ENCODE measurements at regions not wholly inside any gene's neighbourhood (a gene's known extent, or its start where the extent isn't known, plus 50 kb on each side); places are given as distances from the start of the nearest gene placed in this dataset.

- no peak for DNase-seq
Measured at GRCh38 chr20:34163307-34163706, 51.3 kb upstream of the EIF2S2 start.

GRCh38 chr20:34164381-34164984 is 52.4 kb upstream of the EIF2S2 start:
- DNase-seq, result no peak

DNA sequence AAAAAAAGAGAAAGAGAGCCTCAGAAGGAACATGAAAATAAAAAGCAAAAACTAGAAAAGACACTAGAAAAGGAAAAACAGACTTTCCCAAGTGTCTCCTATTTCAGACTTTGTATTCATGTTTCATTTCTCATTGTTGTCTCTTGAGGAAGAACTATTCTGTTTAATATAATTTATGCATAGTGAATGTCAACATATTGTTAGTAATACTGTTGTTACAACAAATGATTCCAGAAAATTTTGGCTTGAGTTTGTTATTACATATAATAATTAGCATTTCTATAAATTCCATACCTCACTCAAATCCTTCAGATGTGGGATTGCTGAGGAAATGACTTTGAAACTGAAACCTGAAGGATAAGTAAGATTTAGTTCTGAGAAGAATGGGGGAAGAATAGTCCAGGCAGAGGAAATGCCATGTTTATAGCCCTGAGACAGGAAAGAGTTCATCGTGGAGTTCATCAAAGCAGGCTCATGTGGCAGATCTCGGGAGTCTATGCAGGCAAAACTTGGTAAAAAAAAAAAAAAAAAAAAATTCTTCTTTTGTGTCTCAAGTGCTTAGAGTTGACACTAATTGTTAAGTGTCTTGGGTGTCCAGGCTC is 53.1 kb upstream of the EIF2S2 start:
- no peak for DNase-seq

DNA sequence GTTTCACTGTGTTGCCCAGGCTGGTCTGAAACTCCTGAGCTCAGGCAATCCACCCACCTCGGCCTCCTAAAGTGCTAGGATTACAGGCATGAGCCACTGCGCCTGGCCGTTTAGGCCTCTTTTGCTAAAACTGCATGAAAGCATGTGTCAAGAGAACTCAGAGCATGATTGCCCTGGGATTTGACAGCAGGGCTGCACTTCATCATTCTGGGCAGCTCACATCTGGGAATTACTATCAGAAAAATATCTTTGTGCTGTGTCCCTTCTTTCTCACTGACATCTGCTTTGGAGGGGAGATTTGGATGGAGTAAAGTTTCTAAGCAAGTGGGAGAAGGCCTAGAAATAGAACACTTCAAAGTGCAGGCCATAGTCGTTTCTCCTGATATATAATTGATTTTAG is 59.6 kb upstream of the EIF2S2 start:
- no peak for DNase-seq

- DNase-seq, result no peak
Measured at GRCh38 chr20:34172926-34173325, 60.9 kb upstream of the EIF2S2 start.

GRCh38 chr20:34175079-34175478 is 63.0 kb upstream of the EIF2S2 start:
- no peak for DNase-seq

- DNase-seq, result no peak
Measured at GRCh38 chr20:34175879-34176278, 63.8 kb upstream of the EIF2S2 start.

DNA sequence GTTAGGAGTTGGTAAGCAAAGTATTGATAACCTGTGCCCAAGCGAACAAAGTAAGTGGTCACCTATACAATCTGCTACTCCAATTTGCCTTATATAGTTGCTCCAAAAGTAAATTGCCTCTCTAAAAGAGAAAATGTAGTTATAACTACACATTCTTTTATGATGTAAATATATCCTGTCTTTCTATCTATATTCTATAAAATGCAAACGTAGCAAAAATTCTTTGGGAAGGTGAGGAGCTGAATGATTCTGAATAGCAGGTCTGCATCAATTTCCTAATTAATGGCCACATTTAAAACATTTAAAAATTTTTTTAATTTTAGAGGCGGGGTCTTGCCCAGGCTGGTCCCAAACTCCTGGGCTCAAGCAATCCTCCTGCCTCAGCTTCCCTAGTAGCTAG is 64.2 kb upstream of the ASIP start:
- no peak for DNase-seq

GRCh38 chr20:34179637-34180360 is 61.4 kb upstream of the ASIP start:
- DNase-seq, result no peak

GRCh38 chr20:34180460-34181120 is 60.6 kb upstream of the ASIP start:
- DNase-seq, result no peak

- no peak for DNase-seq
Measured at GRCh38 chr20:34181484-34181883, 59.7 kb upstream of the ASIP start.

DNA sequence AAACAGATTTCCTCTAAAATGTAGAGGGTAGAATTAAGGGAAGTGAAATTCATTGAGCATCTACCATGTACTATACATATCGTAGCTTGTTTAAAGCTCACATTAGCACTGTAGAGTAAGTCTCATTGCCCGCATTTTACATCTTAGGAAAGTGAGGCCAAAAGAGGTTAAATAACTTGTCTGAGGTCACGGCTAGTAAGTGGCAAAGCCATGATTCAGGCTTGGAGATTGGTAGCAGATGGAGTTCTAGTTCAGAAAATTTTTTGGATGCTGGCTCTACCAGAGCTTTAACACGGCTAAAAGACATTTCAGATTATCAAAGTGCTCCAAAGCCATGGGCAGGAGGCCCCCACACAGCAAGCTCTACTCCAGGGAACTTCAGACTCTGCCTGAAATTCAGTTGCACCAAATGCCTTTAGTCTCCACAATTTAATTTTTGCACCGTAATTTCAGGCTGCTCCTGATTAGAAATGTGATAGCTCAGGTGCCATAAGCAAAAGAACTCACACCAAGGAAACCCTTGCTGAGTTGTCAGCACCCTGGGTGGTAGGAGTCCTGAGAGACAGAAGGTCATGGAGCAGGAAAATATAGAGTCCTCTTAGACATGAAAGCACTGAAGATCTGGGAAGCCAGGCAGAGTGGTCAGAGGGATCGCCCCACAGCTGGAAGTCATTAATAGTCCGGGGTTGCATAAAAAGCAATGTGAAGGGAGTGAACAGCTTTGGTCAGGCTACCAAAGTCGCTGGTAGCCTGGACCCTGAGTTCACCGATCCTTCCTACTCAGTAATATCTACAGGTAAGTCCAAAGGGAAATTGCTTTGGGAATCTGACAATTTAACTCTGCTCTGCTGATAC is 55.2 kb upstream of the ASIP start:
- no peak for DNase-seq

GRCh38 chr20:34189572-34190163 is 51.6 kb upstream of the ASIP start:
- no peak for DNase-seq

- DNase-seq, result no peak
Measured at GRCh38 chr20:34190262-34190661, 51.0 kb upstream of the ASIP start.

DNA sequence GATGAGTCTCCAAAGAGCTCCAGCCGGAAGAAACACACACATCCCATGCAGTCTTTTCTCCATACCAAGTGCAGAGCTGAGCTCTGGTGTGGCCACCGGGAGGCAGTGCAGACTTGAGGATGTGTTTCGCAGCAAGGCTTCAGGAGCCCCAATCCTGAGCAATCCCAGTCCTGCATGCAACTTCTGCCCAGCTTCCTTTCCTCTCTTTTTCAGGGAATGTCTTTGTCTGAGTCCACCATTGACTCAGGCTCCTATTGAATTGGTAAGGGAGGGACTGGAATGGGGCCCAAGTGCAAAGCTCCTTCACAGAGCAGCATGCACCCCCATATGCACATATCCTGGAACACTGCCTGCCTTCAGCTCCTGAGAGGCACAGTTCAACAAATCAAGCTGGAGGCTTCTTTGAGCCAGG is 50.5 kb upstream of the ASIP start:
- DNase-seq, result peak; percentile 38 to 87
